BE2C (cell line): ENCODE measurements at regions not wholly inside any gene's neighbourhood (a gene's known extent, or its start where the extent isn't known, plus 50 kb on each side); places are given as distances from the start of the nearest gene placed in this dataset.

ENCODE experiments used
- DNase-seq: peaks from one replicate; pipeline ENCODE4 v3.0.0-alpha.2; 2020
- H3K27me3 ChIP-seq: fragments of 250-450 bp; sonication (Bioruptor Pico); 2 replicates; pipeline ENCODE4 v1.5.1; 2020; ENCODE audit warnings: mild to moderate bottlenecking
- H3K36me3 ChIP-seq: fragments of 250-450 bp; sonication (Bioruptor Pico); 2 replicates; pipeline ENCODE4 v1.5.1; 2020; ENCODE audit warnings: mild to moderate bottlenecking
- H3K4me1 ChIP-seq: fragments of 250-450 bp; sonication (Bioruptor Pico); 2 replicates; pipeline ENCODE4 v1.5.1; 2020
- H3K4me3 ChIP-seq: 2 replicates; pipeline ENCODE4 v1.5.1; 2011; ENCODE audit warnings: low read depth, low read length
- H3K9me3 ChIP-seq: fragments of 250-450 bp; sonication (Bioruptor Pico); 2 replicates; pipeline ENCODE4 v1.5.1; 2020
- TF ChIP-seq, protein P1 (sequence below): IDR thresholded peaks from 2 replicates; pipeline ENCODE4 v1.5.1; 2012; ENCODE audit warnings: mild to moderate bottlenecking, low read depth, low read length

DNA sequence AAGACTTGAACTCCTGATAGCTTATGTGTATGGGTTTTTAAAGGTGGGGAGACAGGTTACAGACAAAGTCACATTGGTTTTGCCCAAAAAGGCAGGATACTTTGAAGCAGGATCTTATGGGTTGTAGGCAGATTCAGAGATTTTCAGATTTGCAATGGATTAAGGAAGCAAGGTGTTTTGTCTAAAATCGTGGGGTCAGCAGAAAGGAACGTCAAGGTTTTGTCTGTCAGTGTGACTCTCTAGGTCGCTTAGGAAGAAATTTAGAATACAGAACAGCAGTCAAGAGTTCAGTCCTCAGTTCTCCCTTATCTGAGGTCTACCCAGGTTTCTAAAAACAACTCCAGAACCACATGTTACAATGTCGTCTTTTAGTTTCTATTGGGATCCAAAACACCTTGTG lies 361.0 kb downstream of the SQOR start:
- no peaks in the 10 kb centered on the region for H3K36me3 ChIP-seq
- H3K4me3 ChIP-seq, result no peak overlapping the region
- DNase-seq, result no peak
- H3K4me1 ChIP-seq, result no peaks in the 10 kb centered on the region
- H3K27me3 ChIP-seq, result no peaks in the 10 kb centered on the region
- TF ChIP-seq, protein P1, sequence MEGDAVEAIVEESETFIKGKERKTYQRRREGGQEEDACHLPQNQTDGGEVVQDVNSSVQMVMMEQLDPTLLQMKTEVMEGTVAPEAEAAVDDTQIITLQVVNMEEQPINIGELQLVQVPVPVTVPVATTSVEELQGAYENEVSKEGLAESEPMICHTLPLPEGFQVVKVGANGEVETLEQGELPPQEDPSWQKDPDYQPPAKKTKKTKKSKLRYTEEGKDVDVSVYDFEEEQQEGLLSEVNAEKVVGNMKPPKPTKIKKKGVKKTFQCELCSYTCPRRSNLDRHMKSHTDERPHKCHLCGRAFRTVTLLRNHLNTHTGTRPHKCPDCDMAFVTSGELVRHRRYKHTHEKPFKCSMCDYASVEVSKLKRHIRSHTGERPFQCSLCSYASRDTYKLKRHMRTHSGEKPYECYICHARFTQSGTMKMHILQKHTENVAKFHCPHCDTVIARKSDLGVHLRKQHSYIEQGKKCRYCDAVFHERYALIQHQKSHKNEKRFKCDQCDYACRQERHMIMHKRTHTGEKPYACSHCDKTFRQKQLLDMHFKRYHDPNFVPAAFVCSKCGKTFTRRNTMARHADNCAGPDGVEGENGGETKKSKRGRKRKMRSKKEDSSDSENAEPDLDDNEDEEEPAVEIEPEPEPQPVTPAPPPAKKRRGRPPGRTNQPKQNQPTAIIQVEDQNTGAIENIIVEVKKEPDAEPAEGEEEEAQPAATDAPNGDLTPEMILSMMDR, result no peak
- H3K9me3 ChIP-seq, result no peaks in the 10 kb centered on the region

DNA sequence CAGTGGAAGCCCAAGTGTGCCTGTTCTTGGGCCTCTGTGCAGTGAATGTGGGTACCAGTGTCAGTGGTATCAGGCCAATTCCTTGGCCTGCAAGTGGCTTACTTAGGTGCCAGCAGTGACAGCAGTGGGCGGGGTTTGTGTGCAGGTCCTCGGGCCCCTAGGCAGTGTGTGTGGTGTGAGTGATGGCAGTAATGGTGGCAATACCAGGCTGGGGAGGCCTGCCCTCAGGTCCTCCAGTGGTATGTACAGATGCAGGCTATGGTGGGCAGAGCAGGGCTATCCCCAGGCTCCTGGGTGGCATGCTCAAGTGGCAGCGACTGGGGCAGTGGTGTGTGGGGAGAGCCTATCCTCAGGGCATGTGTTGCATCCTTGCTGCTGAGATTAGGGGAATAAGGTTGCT lies 379.7 kb downstream of the SQOR start:
- Histone ChIP-seq H3K4me1 (no peaks in the 10 kb centered on the region), H3K27me3 (no peaks in the 10 kb centered on the region), H3K4me3 (no peak overlapping the region), H3K9me3 (no peaks in the 10 kb centered on the region; the same call in 1 of the 2 replicates), H3K36me3 (no peaks in the 10 kb centered on the region)
- no peak for DNase-seq
- TF ChIP-seq, protein P1, result no peak

DNA sequence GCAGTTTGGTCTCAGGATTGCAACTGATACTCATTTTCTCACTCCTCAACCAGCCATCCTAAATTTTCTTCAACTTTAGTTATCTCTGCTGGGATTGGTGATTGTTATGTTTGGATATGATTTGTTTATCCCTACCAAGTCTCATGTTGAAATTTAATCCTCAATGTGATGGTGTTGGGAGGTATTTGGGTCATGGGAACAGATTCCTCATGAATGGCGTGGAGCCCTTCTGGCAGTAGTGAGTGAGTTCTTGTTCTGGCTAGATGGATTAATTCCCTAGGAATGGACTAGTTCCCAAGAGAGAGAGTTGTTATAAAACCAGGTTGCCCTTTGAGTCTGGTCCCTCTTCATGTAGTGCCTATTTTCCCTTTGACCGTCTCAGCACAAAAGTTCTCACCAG lies 399.9 kb downstream of the SQOR start:
- H3K27me3 ChIP-seq, result no peaks in the 10 kb centered on the region
- H3K4me3 ChIP-seq, result no peak overlapping the region
- no peak for DNase-seq

DNA sequence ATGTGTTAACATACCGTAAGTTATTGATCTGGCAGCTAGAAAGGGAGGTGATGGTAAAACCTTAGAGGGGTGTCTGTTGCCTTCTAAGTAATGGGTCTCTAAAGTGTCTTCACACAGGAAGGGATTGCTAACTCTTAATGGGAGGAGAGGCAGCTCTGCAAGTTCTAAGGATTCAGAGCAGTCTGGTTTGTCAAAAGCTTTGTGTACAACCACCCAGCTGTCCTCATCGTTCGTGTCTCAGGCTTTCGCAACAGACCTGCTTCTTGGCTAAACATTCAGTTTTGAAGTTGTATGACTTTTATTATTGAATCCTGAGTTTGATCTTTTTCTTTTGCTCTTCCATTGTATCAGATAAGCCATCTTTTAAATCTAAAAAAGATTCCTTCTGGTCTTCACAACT lies 404.9 kb downstream of the SQOR start:
- no peaks in the 10 kb centered on the region for H3K36me3 ChIP-seq
- no peaks in the 10 kb centered on the region for H3K27me3 ChIP-seq
- H3K4me3 ChIP-seq, result no peak overlapping the region
- DNase-seq, result no peak
- H3K4me1 ChIP-seq, result no peaks in the 10 kb centered on the region
- H3K9me3 ChIP-seq, result no peaks in the 10 kb centered on the region
- TF ChIP-seq, protein P1, result no peak

More for the DNA sequence above, 399.9 kb downstream of the SQOR start:
- H3K36me3 ChIP-seq, result no peaks in the 10 kb centered on the region
- TF ChIP-seq, protein P1, result no peak
- H3K9me3 ChIP-seq, result no peaks in the 10 kb centered on the region
- no peaks in the 10 kb centered on the region for H3K4me1 ChIP-seq

DNA sequence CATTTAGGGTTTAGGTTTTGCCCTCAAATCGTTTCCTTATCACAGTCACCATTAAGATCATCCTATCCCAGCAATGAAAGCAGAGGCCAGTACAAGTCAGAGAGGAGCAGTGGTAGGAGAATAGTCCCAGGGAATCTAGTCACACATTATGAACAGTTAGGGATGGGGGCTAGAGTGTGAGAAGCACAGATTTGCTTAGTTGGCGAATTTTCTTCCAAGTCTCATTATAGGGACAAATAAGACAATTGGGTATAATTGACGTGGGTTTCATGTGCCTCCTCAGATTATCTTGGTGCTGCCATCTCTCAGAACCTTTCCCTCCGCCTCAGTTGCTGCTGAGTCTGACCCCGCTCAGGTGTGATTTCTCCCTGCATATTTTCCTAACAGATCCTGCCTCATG lies 407.1 kb downstream of the SQOR start:
- H3K27me3 ChIP-seq, result no peaks in the 10 kb centered on the region
- no peaks in the 10 kb centered on the region for H3K36me3 ChIP-seq
- no peak overlapping the region for H3K4me3 ChIP-seq
- H3K4me1 ChIP-seq, result no peaks in the 10 kb centered on the region
- TF ChIP-seq, protein P1, result no peak
- no peaks in the 10 kb centered on the region for H3K9me3 ChIP-seq
- no peak for DNase-seq

DNA sequence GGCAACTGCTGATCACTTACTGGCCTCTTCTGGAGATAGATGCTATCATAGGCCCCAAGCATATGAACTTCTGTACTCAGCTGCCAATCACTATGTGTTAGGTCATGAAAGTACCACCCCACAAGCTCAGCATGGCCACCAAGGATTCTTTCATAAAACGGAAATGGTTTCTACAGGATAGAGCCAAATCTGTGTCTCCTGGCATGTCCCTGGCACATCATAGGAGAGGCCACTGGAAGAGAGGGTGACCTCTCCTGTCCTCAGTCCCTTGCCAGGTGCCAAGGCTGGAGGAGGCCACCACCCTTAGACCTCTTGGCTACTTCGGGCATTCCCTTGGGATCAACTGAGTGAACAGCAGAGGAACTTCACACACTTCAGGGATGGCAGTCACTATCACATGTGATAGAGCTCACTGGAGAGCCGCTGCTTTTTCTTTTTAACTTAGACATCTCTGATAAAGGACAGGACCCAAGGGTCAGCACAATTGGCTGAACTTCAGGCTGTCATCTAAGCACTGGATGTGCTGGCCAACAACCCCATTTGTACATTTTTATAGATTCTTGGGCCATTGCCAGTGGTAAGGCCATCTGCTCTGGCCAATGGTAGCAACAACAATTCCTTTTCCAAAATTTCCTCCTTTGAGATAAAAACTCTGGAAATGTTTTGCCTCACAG lies 425.2 kb downstream of the SQOR start:
- no peaks in the 10 kb centered on the region for H3K27me3 ChIP-seq
- no peak overlapping the region for H3K4me3 ChIP-seq
- TF ChIP-seq, protein P1, result no peak
- peaks cover 8% of the 10 kb centered on the region for H3K4me1 ChIP-seq
- H3K36me3 ChIP-seq, result no peaks in the 10 kb centered on the region
- no peaks in the 10 kb centered on the region for H3K9me3 ChIP-seq
- no peak for DNase-seq
